ENCODE measurements at regions not wholly inside any gene's neighbourhood (a gene's known extent, or its start where the extent isn't known, plus 50 kb on each side); places are given as distances from the start of the nearest gene placed in this dataset.

- TF ChIP-seq ZFX (IDR thresholded peaks at IDR 0.05) (no peak), CTCF (conservative IDR thresholded peaks at IDR 0.05) (no peak)
- no peak overlapping the region for H3K27ac ChIP-seq
These were observed 496.2 kb downstream of the COG6 start for GRCh38 chr13:40151673-40152072.

GRCh38 chr13:40152145-40152544 is 496.7 kb downstream of the COG6 start:
- no peak for TF ChIP-seq ZFX (IDR thresholded peaks at IDR 0.05)
- TF ChIP-seq CTCF (conservative IDR thresholded peaks at IDR 0.05), result peak; percentile 4; the same call in 1 of the 2 replicates
- H3K27ac ChIP-seq, result no peak overlapping the region

GRCh38 chr13:40152922-40153321 is 497.5 kb downstream of the COG6 start:
- no peak overlapping the region for H3K27ac ChIP-seq
- TF ChIP-seq CTCF (conservative IDR thresholded peaks at IDR 0.05) (no peak), ZFX (IDR thresholded peaks at IDR 0.05) (no peak)

DNA sequence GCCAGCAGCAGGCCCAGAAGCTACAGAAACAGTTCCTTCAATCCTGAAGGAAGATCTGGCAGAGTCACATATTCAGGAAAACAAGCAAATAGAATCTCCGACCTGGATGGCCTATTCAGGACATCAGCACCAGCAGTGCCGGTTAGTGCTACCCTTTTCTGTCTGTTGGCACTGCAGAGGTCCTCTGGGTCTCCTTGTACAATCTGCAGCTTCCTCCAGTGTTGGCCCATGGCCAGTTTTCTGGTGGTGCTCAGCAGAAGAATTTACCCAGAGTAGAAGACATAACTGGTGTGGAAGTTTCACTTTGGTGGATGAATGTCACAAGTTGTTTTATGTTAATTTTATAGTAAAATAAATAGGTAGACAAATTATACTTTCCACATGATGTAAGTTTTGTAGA is 498.1 kb downstream of the COG6 start:
- no peak for TF ChIP-seq CTCF (conservative IDR thresholded peaks at IDR 0.05)
- no peak for TF ChIP-seq ZFX (IDR thresholded peaks at IDR 0.05)
- no peak overlapping the region for H3K27ac ChIP-seq

DNA sequence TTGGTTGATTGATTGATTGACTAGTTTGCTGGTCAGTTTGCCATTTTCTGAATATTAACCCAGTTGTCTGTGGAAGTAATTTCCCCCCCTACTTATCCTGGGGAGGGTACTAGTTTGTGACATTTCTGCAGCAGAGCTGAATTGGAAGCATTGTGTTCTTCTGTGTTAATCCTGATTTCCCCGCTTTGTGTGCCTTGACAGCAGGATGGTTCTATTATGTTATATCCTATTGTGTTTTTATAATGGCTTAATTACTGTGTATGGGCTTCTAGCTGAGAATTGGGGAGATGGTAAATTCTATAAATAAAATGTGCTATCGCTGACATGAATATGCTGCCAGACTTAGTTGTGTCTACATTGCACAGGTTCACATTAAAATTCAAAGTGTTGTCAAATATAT is 499.7 kb downstream of the COG6 start:
- H3K27ac ChIP-seq, result no peak overlapping the region
- TF ChIP-seq CTCF (conservative IDR thresholded peaks at IDR 0.05), result no peak
- no peak for TF ChIP-seq ZFX (IDR thresholded peaks at IDR 0.05)

- no peak overlapping the region for H3K27ac ChIP-seq
- TF ChIP-seq CTCF (conservative IDR thresholded peaks at IDR 0.05), result no peak
- no peak for TF ChIP-seq ZFX (IDR thresholded peaks at IDR 0.05)
These were observed 502.8 kb downstream of the COG6 start for GRCh38 chr13:40158218-40158617.

DNA sequence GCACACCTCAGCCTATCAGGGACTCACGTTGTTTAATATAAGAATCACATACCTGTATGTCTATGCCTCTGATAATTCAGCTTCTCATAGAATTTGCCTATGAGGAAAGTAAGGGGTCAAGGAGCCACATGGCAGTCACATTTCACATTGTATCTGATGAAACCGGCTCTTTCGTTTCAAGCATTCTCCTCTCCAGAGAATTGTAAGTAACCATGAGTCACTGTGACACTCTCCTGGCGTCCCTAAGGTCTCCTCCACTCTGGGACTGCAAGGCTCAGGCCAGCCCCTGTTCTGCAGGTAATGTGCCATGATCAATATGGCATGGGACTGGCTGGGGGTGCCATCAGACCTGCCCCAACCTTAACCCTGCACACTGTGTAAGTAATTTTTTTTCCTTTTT is 503.3 kb downstream of the COG6 start:
- no peak overlapping the region for H3K27ac ChIP-seq
- TF ChIP-seq CTCF (conservative IDR thresholded peaks at IDR 0.05) (no peak), ZFX (IDR thresholded peaks at IDR 0.05) (no peak)

Data from C4-2B (cell line).